H9 (cell line): ENCODE measurements at regions not wholly inside any gene's neighbourhood (a gene's known extent, or its start where the extent isn't known, plus 50 kb on each side); places are given as distances from the start of the nearest gene placed in this dataset.
"Not testable (repeated sequence)": the region's sequence is repeated elsewhere in the genome, so short reads cannot be mapped to it uniquely, and the experiment has no call there.

Source experiments
- DNase-seq: peaks from one replicate; pipeline ENCODE4 v3.0.0-alpha.2; 2017
- H2AFZ ChIP-seq: one replicate; pipeline ENCODE4 v1.6.1; 2013; ENCODE audit warnings: mild to moderate bottlenecking, low read length, control low read depth, moderate library complexity
- H2AK5ac ChIP-seq: 2 replicates; pipeline ENCODE4 v1.6.1; 2013; ENCODE audit warnings: low read length, control low read depth, mixed read lengths; ENCODE audit not compliant: insufficient read length
- H2BK120ac ChIP-seq: one replicate; pipeline ENCODE4 v1.6.1; 2013; ENCODE audit warnings: low read depth, mild to moderate bottlenecking, low read length, control low read depth, inconsistent platforms; ENCODE audit not compliant: poor library complexity, severe bottlenecking
- H2BK12ac ChIP-seq: 2 replicates; pipeline ENCODE4 v1.6.1; 2013; ENCODE audit warnings: low read length, control low read depth, mixed read lengths, low read depth; ENCODE audit not compliant: insufficient read length
- H2BK15ac ChIP-seq: 2 replicates; pipeline ENCODE4 v1.6.1; 2013; ENCODE audit warnings: low read depth, low read length, control low read depth
- H2BK20ac ChIP-seq: one replicate; pipeline ENCODE4 v1.6.1; 2013; ENCODE audit warnings: low read depth, mild to moderate bottlenecking, low read length, control low read depth, inconsistent platforms; ENCODE audit not compliant: poor library complexity, severe bottlenecking
- H2BK5ac ChIP-seq: 2 replicates; pipeline ENCODE4 v1.6.1; 2013; ENCODE audit warnings: low read length, control low read depth, mixed read lengths; ENCODE audit not compliant: insufficient read length
- H3K14ac ChIP-seq: 2 replicates; pipeline ENCODE4 v1.6.1; 2013; ENCODE audit warnings: low read length, control low read depth; ENCODE audit not compliant: insufficient read depth
- H3K18ac ChIP-seq: 2 replicates; pipeline ENCODE4 v1.6.1; 2013; ENCODE audit warnings: low read depth, mild to moderate bottlenecking, mixed read lengths, low read length, control low read depth; ENCODE audit not compliant: insufficient read length
- H3K23ac ChIP-seq: 2 replicates; pipeline ENCODE4 v1.6.1; 2013; ENCODE audit warnings: low read length, control low read depth, mixed read lengths, low read depth; ENCODE audit not compliant: insufficient read length
- H3K23me2 ChIP-seq: 2 replicates; pipeline ENCODE4 v1.6.1; 2013; ENCODE audit warnings: low read depth, mild to moderate bottlenecking, mixed read lengths, low read length, control low read depth; ENCODE audit not compliant: insufficient read length, poor library complexity, severe bottlenecking
- H3K27ac ChIP-seq: 2 replicates; pipeline ENCODE4 v1.5.1; 2013; ENCODE audit warnings: low read length, control low read depth, mixed read lengths, low read depth; ENCODE audit not compliant: insufficient read length
- H3K27me3 ChIP-seq: 2 replicates; pipeline ENCODE4 v1.6.1; 2013; ENCODE audit warnings: low read length, control low read depth, inconsistent platforms; ENCODE audit not compliant: insufficient read depth
- H3K4ac ChIP-seq: 2 replicates; pipeline ENCODE4 v1.6.1; 2013; ENCODE audit warnings: low read depth, mild to moderate bottlenecking, control low read depth, inconsistent platforms, low read length, moderate library complexity
- H3K4me1 ChIP-seq: 2 replicates; pipeline ENCODE4 v1.6.1; 2013; ENCODE audit warnings: low read length, control low read depth, inconsistent platforms; ENCODE audit not compliant: insufficient read depth
- H3K4me2 ChIP-seq: 2 replicates; pipeline ENCODE4 v1.6.1; 2013; ENCODE audit warnings: low read length, control low read depth, mixed read lengths; ENCODE audit not compliant: insufficient read length, insufficient read depth
- H3K56ac ChIP-seq: 2 replicates; pipeline ENCODE4 v1.6.1; 2013; ENCODE audit warnings: low read depth, mild to moderate bottlenecking, mixed read lengths, low read length, control low read depth; ENCODE audit not compliant: insufficient read length
- H3K79me1 ChIP-seq: 2 replicates; pipeline ENCODE4 v1.6.1; 2013; ENCODE audit warnings: low read depth, mild to moderate bottlenecking, moderate library complexity, low read length, control low read depth, inconsistent platforms; ENCODE audit not compliant: insufficient read depth, poor library complexity, severe bottlenecking
- H3K79me2 ChIP-seq: 2 replicates; pipeline ENCODE4 v1.6.1; 2013; ENCODE audit warnings: low read length, control low read depth, inconsistent platforms; ENCODE audit not compliant: insufficient read depth
- H3K9ac ChIP-seq: 2 replicates; pipeline ENCODE4 v1.6.1; 2013; ENCODE audit warnings: low read length, control low read depth, mixed read lengths; ENCODE audit not compliant: insufficient read length; ENCODE audit errors: extremely low read depth
- H3K9me3 ChIP-seq: one replicate; pipeline ENCODE4 v1.6.1; 2013; ENCODE audit warnings: low read depth, low read length, inconsistent platforms; ENCODE audit not compliant: control insufficient read depth
- H3T11ph ChIP-seq: one replicate; pipeline ENCODE4 v1.6.1; 2013; ENCODE audit warnings: mild to moderate bottlenecking, low read length, control low read depth, inconsistent platforms
- H4K20me1 ChIP-seq: one replicate; pipeline ENCODE4 v1.6.1; 2013; ENCODE audit not compliant: control insufficient read depth, insufficient read length, insufficient read depth
- H4K5ac ChIP-seq: 2 replicates; pipeline ENCODE4 v1.6.1; 2013; ENCODE audit warnings: low read depth, mild to moderate bottlenecking, mixed read lengths, low read length, control low read depth; ENCODE audit not compliant: insufficient read length
- H4K8ac ChIP-seq: replicated peaks from 2 replicates; pipeline ENCODE4 v1.6.1; 2013; ENCODE audit warnings: low read length, control low read depth, mixed read lengths, low read depth; ENCODE audit not compliant: insufficient read length
- H4K91ac ChIP-seq: 2 replicates; pipeline ENCODE4 v1.6.1; 2013; ENCODE audit warnings: low read depth, mild to moderate bottlenecking, moderate library complexity, mixed read lengths, low read length, control low read depth; ENCODE audit not compliant: insufficient read length
- H3K27ac Mint-ChIP-seq, 3 experiments: 2 replicates in 2 of 3; 3 replicates in 1 of 3; pipeline ENCODE4 v1.8.0; 2020 to 2021; ENCODE audit warnings: mixed read lengths in 3 of 3, mild to moderate bottlenecking in 1 of 3, moderate library complexity in 1 of 3
- H3K27me3 Mint-ChIP-seq: 2 replicates; pipeline ENCODE4 v1.8.0; 2021; ENCODE audit warnings: low read depth, mild to moderate bottlenecking, moderate library complexity, mixed read lengths
- H3K36me3 Mint-ChIP-seq, 3 experiments: 2 replicates in 2 of 3; 3 replicates in 1 of 3; pipeline ENCODE4 v1.8.0; 2020 to 2021; ENCODE audit warnings: low read depth in 3 of 3, mixed read lengths in 3 of 3; ENCODE audit not compliant: insufficient read depth in 1 of 3
- H3K4me1 Mint-ChIP-seq, 2 experiments: 2 replicates each; pipeline ENCODE4 v1.8.0; 2020; ENCODE audit warnings: mixed read lengths in 2 of 2
- H3K4me3 Mint-ChIP-seq, 2 experiments: 2 replicates in 1 of 2; 3 replicates in 1 of 2; pipeline ENCODE4 v1.8.0; 2020 to 2021; ENCODE audit warnings: mild to moderate bottlenecking in 2 of 2, mixed read lengths in 2 of 2, moderate library complexity in 1 of 2
- H3K9me3 Mint-ChIP-seq, 2 experiments: 2 replicates in 1 of 2; 3 replicates in 1 of 2; pipeline ENCODE4 v1.8.0; 2020; ENCODE audit warnings: mild to moderate bottlenecking in 2 of 2, mixed read lengths in 2 of 2, moderate library complexity in 1 of 2
- WGBS: extraction: QIAGEN DNeasy Blood & Tissue Kit; methylation state at CpG from one replicate; pipeline ENCODE4 v1.1.7; 2013; ENCODE audit warnings: missing lambda C conversion rate, low lambda C conversion rate, mixed read lengths; ENCODE audit not compliant: insufficient read length; ENCODE audit errors: extremely low coverage; 5-methylcytosine and 5-hydroxymethylcytosine counted together

- H3K23ac ChIP-seq, H3K56ac ChIP-seq, H3T11ph ChIP-seq, H2BK5ac ChIP-seq, H3K27ac Mint-ChIP-seq, H3K36me3 Mint-ChIP-seq, H3K23me2 ChIP-seq, H3K27me3 Mint-ChIP-seq, H3K4me1 ChIP-seq, H3K18ac ChIP-seq, H4K5ac ChIP-seq, H2BK20ac ChIP-seq, H3K4me2 ChIP-seq, H2BK15ac ChIP-seq, H4K8ac ChIP-seq, H3K79me2 ChIP-seq, H3K27me3 ChIP-seq, H3K79me1 ChIP-seq, H2BK12ac ChIP-seq, H3K9ac ChIP-seq, H3K14ac ChIP-seq, H2AFZ ChIP-seq, H3K4ac ChIP-seq, H3K27ac ChIP-seq, DNase-seq, H3K9me3 Mint-ChIP-seq, H4K91ac ChIP-seq, H3K9me3 ChIP-seq, H4K20me1 ChIP-seq, H2BK120ac ChIP-seq, H3K4me3 Mint-ChIP-seq, H2AK5ac ChIP-seq: not testable (repeated sequence)
- H3K4me1 Mint-ChIP-seq, result peaks cover 26 to 28% of the 10 kb centered on the region in 2 experiments
- WGBS, result no CpG with 5 or more reads among the region's 3 CpGs
These were observed 315.0 kb downstream of the NSUN3 start for GRCh38 chr3:94377863-94378262.
